SK-N-MC (cell line): ENCODE measurements at regions not wholly inside any gene's neighbourhood (a gene's known extent, or its start where the extent isn't known, plus 50 kb on each side); places are given as distances from the start of the nearest gene placed in this dataset.

Experiments used
- EZH2 ChIP-seq: fragments of 200-600 bp; sonication (generic); IDR thresholded peaks from one replicate; pipeline ENCODE4 v1.6.1; 2017; ENCODE audit warnings: antibody characterized with exemption
- FOXP2 ChIP-seq: optimal IDR thresholded peaks from 2 replicates; pipeline ENCODE3; 2011; ENCODE audit warnings: mild to moderate bottlenecking, moderate library complexity; ENCODE audit not compliant: insufficient read depth; ENCODE audit errors: extremely low read length, control extremely low read depth
- POLR2AphosphoS5 ChIP-seq: IDR thresholded peaks from 2 replicates; pipeline ENCODE4 v1.6.1; 2012; ENCODE audit warnings: mild to moderate bottlenecking, low read depth, low read length, borderline replicate concordance

DNA sequence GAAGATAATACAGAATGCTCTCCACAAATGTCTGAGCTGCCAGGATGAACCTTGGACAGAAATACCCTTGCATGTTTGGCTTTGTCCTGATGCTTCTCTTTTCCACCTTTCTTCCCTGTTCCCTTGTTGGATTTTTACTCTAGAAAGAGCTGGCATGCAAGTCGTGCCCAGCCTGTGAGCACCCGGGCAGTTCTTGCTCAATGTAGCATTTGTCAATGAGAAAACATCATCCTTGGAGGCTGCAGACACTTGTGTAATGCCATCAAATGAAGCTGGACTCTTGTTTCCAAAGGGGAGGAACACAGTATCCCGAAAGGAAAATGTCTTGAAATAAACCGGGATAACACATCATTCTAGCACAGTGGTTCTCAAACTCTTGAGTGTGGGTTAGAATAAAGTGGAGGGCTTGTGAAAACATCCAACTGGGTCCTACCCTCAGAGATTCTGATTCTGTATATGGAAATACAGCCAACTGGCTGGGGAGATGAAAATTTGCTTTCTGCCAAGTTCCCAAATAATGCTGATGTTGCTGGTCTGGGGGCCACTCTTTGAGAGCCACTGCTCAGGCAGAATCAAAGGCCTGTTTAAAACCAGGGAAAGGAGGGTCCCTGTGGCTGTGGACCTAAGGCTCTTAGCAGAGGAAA, 237.2 kb downstream of the SPATA18 start:
- TF ChIP-seq EZH2, result no peak
- no peak for TF ChIP-seq POLR2AphosphoS5
- no peak for TF ChIP-seq FOXP2
